ENCODE measurements at regions not wholly inside any gene's neighbourhood (a gene's known extent, or its start where the extent isn't known, plus 50 kb on each side); places are given as distances from the start of the nearest gene placed in this dataset.

GRCh38 chrX:43018031-43018430, 240.1 kb upstream of the PPP1R2C start:
- no peak for DNase-seq

- no peak for DNase-seq
Observed at GRCh38 chrX:43019021-43019420, 241.1 kb upstream of the PPP1R2C start.

GRCh38 chrX:43025806-43026315, 247.9 kb upstream of the PPP1R2C start:
- no peak for DNase-seq

- DNase-seq = no peak
Observed at GRCh38 chrX:43064096-43064495, 286.1 kb upstream of the PPP1R2C start.

GRCh38 chrX:43065978-43066377, 288.0 kb upstream of the PPP1R2C start:
- no peak for DNase-seq

DNA sequence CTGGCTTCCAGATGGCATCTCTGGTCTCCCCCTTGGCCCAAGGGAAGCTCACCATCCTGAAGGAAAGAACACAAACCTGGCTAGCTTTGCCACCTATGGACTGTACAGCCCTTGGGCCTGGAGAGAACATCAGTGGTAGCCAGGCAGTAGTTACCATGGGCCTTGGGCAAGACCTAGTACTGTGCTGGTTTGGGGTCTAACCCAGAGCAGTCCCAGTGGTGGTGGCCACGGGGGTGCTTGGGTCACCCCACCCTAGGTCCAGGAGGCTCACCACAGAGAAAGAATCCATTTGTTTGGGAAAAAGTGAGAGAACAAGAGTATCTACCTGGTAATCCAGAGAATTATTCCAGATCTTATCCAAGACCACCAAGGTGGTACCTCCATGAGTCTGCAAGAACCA, 290.7 kb upstream of the PPP1R2C start:
- no peak for DNase-seq

DNA sequence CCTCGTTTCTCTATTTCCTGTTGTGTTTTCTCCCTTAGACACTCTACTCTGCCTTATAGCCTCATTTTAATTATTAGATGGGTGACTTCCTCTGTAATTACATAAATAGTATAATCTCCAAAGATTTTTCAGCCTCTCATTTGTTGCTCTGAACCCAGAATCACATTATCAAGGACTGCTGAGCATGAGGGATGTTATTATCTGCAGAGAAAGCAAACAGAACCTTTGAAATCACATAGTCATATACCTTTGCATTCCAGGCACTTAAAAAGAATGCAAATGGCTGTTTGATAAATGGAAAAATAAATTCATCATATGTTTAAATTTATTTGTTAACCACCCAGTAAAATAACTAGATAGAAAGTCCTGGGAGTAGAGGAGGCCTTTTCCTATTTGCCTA, 305.1 kb upstream of the PPP1R2C start:
- no peak for DNase-seq

GRCh38 chrX:43087830-43088229, 309.9 kb upstream of the PPP1R2C start:
- DNase-seq = no peak

- DNase-seq = no peak
Observed at GRCh38 chrX:43096830-43097229, 318.9 kb upstream of the PPP1R2C start.

DNA sequence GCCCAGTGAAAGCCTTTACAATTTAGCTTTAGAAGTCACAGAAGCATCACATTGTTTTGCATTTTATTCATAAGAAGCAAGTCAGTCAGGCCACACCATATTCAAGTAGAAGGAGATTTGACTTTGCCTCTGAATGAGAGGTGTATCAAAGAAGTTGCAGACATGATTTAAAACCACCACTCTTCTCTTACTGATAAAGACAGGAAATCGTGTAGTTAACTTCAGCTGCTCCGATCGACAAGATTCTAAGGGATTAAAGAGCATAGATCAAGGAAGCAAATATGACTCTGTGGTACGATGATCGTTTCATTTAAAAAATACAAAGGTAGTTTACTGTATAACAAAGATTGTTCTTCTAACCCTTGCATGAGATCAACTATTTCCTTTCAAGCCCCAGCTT, 328.0 kb upstream of the PPP1R2C start:
- no peak for DNase-seq

DNA sequence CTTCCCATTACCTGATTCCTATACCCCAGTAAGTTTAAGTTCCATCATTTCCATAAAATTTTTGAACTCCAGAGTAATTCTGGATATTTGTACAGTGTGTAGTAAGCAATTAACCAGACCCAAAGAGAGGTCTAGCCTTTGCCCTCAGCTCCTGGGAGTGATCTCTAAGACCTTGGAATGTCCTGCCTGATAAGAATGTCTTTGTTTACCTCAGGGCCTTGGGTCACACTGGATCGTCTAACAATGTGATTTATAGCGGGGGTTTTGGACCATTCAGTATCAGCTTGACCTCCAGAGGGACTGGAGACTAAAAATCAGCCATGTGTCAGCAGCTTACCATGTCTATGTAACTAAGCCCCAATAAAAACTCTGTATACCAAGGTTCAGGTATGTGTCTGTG, 330.9 kb upstream of the PPP1R2C start:
- no peak for DNase-seq

DNA sequence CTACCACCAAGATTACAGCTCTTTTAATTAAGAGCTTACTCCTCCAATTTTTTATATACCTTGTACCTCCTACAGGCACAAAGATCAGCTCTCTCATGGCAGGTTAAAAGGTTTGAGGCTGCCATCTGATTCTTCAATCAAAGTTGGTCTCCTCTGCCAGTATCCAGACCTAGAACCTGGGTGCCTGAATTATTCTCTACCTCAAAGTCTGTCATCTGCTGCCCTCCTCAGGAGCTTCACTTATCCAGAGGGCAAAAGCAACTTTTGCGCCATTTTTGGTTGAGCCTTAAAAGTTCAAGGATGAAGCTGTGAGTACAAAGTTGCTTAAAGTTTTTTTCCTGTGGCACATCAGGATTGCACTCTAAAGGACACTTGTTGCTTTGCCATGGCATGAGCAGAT, 343.7 kb upstream of the PPP1R2C start:
- no peak for DNase-seq

DNA sequence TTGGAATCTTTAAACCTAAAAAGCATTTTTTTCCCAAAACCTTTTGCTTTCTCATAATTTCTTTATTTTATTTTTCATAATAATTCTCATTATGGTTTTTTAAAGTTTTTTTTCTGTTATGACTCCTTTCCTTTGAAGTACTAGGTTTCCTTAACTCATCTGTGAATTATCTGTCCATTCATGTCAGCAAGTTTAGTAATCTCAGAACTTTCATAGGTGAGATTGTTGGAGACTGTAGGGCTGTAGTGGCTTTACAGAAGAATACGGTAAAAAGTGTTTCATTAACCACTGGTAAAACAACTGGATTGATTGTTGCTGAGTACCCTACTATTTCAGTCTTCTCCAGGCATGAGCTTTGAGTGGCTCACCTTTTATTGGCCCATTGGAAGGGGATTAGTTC, 361.7 kb upstream of the PPP1R2C start:
- DNase-seq = no peak

DNA sequence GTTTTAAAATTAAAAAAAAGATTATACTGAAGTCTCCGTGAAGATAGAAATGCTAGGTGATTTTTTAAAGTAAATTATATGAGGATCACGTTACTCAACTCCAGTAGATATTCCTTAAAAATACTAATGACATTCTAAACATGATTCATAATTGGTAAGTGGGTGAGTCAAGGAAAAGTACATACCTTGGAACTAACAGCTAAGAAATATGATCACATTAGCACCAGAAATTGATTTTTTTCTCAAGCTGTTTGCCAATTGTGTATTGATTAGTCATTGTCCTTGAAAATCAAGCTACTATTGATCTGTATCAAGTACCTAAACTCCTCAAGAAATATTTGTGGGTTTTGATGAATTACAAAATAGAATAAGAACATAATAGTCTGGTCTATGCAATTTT, 362.6 kb upstream of the PPP1R2C start:
- DNase-seq = no peak

GRCh38 chrX:43141885-43142284, 363.9 kb upstream of the PPP1R2C start:
- DNase-seq = no peak

- no peak for DNase-seq
Observed at GRCh38 chrX:43148305-43148704, 370.3 kb upstream of the PPP1R2C start.

DNA sequence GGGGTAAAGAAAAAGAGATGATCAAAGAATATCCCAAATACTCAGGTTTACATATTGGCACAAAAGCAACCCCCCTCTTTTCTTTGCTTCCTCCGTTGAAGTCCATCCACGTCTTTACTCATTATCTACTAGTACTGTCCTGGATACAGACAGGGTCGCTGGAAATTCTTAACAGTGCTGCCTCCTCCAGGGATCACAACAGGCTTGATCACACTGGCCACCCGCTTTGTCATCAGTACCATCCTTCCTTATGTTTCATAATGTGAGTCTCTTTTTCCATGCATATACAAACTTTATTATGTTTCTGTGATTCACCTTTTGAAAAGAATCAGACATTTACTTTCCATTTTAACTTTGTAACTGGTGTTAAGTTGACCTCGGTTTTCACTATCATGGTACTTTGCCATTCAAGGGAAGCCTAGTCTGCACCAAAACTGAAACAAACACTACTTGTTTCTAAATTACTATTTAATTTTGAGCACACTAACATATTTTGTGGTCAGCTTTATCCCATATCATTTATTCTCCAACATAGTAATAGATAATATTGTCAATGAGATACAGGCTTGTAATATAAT, 387.5 kb upstream of the PPP1R2C start:
- no peak for DNase-seq

- DNase-seq = no peak
Observed at GRCh38 chrX:43166874-43167273, 388.9 kb upstream of the PPP1R2C start.

GRCh38 chrX:43175434-43175833, 397.5 kb upstream of the PPP1R2C start:
- no peak for DNase-seq

- DNase-seq = no peak
Observed at GRCh38 chrX:43176686-43177085, 398.7 kb upstream of the PPP1R2C start.

- no peak for DNase-seq
Observed at GRCh38 chrX:43188296-43188695, 410.3 kb upstream of the PPP1R2C start.

- no peak for DNase-seq
Observed at GRCh38 chrX:43211570-43211969, 433.6 kb upstream of the PPP1R2C start.

DNA sequence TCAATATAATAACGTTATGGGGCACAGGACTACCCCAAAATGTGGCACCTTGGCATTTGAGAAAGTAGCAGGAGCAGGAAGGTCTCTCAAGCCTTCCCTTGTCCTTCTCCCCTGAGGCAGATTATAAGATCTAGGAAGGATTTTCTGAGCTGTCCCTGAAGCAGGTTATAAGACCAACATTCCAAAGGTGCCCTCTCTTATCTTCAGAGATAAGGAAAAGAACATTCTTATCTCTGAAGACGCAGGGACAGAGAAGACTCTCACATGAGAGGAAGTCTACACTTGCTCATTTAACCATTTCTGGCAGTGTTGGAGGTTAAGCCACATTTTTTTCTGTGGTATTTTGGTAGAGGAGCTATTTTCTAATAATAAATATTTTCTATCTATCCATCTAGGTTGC, 437.9 kb upstream of the MAOA start:
- DNase-seq = no peak

DNA sequence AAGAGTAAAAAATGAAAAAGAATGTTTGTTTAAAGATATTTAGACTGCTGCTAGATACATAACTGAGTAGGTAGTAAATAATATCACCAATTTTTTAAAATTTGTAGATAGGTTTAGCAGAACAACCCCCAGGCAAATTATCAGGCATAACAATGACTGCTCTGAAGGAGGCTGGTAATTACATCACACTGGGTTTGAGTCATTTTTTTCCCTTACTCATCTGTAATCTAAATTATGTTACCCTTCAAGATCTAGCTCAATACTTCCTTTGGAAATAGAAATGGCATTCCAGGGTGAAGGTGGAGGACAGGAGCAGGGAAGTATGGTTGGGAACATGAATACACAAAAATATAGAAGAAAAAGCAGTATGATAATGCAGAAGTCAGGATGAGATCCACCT, 431.6 kb upstream of the MAOA start:
- no peak for DNase-seq

DNA sequence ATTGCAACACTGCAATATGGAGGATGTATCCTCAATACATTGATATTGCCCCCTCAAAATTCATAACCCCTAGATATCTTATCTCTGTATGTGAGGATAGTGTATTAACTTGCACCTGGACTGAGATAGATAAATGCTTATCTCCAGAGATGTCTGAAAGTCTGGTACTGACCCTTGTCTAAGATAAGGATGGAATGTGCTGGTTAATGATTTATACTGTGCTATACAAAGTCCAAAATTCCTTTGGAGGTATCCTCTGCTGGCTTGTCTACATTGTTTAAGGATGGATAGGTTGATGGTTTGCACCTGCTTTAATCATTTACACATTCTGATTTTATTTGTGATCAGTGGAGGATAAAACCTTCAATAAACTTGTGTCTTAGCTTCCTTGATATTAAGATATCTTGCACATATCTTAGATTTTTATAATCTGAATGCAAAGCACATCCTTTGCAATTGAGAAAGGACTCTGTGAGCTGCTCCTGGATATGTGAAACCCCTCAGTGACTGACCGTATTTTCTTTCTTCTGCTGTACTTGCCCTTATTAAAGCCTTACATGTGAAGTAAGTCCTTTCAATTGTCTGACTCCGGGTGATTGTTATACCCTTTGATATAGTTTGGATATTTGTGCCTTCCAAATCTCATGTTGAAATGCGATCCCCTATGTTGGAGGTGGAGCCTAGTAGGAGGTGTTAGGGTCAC, 430.3 kb upstream of the MAOA start:
- no peak for DNase-seq

All from inflammatory macrophage treated with lipopolysaccharide for 4 hours (primary cell).